NCI-H1436 (cell line): ENCODE measurements at regions not wholly inside any gene's neighbourhood (a gene's known extent, or its start where the extent isn't known, plus 50 kb on each side); places are given as distances from the start of the nearest gene placed in this dataset.
"Not testable (repeated sequence)": the region's sequence is repeated elsewhere in the genome, so short reads cannot be mapped to it uniquely, and the experiment has no call there.

Source experiments
- DNase-seq: peaks from one replicate; lab custom pipeline; 2025; lab: John Stamatoyannopoulos, UW

GRCh38 chr17:73895157-73895556 is 250.9 kb upstream of the SDK2 start:
- no peak for DNase-seq

- no peak for DNase-seq
Measured at GRCh38 chr17:73896966-73897365, 252.7 kb upstream of the SDK2 start.

- no peak for DNase-seq
Measured at GRCh38 chr17:73899839-73900238, 255.6 kb upstream of the SDK2 start.

GRCh38 chr17:73900516-73900915 is 256.3 kb upstream of the SDK2 start:
- DNase-seq: no peak

- no peak for DNase-seq
Measured at GRCh38 chr17:73901249-73901648, 257.0 kb upstream of the SDK2 start.

GRCh38 chr17:73901661-73902415 is 257.6 kb upstream of the SDK2 start:
- DNase-seq: peak; percentile 90

- DNase-seq: peak; percentile 82
Measured at GRCh38 chr17:73902416-73903181, 258.4 kb upstream of the SDK2 start.

GRCh38 chr17:73906896-73907870 is 262.9 kb upstream of the SDK2 start:
- DNase-seq: no peak

GRCh38 chr17:73909186-73909585 is 264.9 kb upstream of the SDK2 start:
- DNase-seq: no peak

- DNase-seq: no peak
Measured at GRCh38 chr17:73910206-73910605, 266.0 kb upstream of the SDK2 start.

GRCh38 chr17:73910821-73911515 is 266.7 kb upstream of the SDK2 start:
- DNase-seq: no peak

GRCh38 chr17:73911726-73912372 is 267.6 kb upstream of the SDK2 start:
- DNase-seq: no peak

GRCh38 chr17:73912373-73912746 is 268.1 kb upstream of the SDK2 start:
- no peak for DNase-seq

GRCh38 chr17:73914536-73915274 is 270.5 kb upstream of the SDK2 start:
- DNase-seq: no peak

GRCh38 chr17:73919033-73919432 is 274.8 kb upstream of the SDK2 start:
- not testable (repeated sequence) for DNase-seq

GRCh38 chr17:73921306-73921705 is 277.1 kb upstream of the SDK2 start:
- no peak for DNase-seq

GRCh38 chr17:73924114-73924908 is 279.2 kb upstream of the RPL38 start:
- no peak for DNase-seq

- no peak for DNase-seq
Measured at GRCh38 chr17:73924909-73925186, 278.6 kb upstream of the RPL38 start.

- no peak for DNase-seq
Measured at GRCh38 chr17:73929860-73930430, 273.5 kb upstream of the RPL38 start.
